ENCODE measurements at regions not wholly inside any gene's neighbourhood (a gene's known extent, or its start where the extent isn't known, plus 50 kb on each side); places are given as distances from the start of the nearest gene placed in this dataset.

- H3K4me3 ChIP-seq (ENCODE audit: low read length) = no peak overlapping the region
- no peak for TF ChIP-seq ZNF274 (IDR thresholded peaks at IDR 0.05; ENCODE audit: low read depth, low read length)
Measured at GRCh38 chr4:159503236-159504008, 400.5 kb downstream of the RAPGEF2 start.

- H3K4me3 ChIP-seq (ENCODE audit: low read length) = no peak overlapping the region
- TF ChIP-seq ZNF274 (IDR thresholded peaks at IDR 0.05; ENCODE audit: low read depth, low read length) = no peak
Measured at GRCh38 chr4:159504684-159505083, 401.8 kb downstream of the RAPGEF2 start.

DNA sequence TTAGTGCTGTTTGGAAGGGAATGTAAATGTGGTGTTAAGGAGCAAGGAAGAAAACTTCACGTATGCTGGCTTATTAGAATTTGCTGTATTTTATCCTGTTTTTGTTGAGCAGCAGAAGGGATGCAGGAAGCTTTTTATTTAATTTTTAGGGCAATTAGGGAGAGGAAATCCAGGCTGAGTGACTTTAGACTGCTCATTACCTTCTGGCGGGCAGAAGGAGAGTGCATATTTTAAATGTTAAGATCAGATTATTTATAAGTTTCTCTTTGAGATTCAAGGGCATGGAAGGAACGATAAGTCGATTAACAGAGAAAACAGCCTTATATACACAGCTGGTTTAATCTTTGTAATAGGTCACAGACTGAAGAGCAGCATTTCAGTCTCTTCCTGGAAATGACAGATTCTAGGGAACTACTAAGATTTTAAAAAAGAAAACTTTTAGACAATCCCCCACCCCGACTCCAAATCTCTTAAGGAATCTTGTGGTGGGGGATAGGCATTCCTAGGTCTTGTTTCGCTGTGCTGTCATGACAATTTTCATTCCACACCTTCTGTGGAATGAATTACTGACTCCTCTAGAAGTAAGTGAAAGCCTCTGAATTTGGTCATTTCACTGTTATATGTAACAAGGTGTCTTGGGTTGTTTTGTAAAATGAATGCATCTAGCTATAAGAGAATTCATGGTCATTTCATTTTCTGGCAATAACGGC lies 402.5 kb downstream of the RAPGEF2 start:
- H3K4me3 ChIP-seq (ENCODE audit: low read length) = no peak overlapping the region
- TF ChIP-seq ZNF274 (IDR thresholded peaks at IDR 0.05; ENCODE audit: low read depth, low read length) = no peak

GRCh38 chr4:159506801-159507517 lies 404.1 kb downstream of the RAPGEF2 start:
- no peak overlapping the region for H3K4me3 ChIP-seq (ENCODE audit: low read length)
- no peak for TF ChIP-seq ZNF274 (IDR thresholded peaks at IDR 0.05; ENCODE audit: low read depth, low read length)

DNA sequence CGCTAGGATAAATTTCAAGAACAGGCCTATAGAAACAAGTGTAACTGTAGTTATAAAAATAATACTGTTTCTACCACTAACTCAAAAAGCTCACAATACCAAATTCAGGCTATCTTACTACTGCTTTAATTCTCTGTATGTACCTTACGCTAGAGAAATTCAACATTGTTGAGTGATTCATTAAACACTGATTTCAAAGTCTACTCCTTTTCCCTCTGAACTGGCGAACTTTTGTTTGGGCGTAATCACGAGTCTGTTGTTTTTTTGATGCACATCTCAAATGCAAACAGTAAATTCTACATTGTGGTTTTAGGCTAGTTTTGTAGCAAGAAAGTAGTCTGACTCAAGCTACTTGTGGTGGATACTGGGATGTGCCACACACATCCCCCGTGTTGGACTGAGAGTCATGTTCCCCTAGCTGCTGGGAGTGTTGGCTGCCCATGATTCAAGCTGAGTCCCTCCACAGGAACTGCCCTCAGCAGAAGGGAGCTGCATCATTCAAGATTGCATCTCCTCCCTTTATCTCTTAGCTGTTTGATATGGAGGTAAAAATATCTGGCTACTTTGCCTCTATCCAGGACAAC lies 406.1 kb downstream of the RAPGEF2 start:
- no peak for TF ChIP-seq ZNF274 (IDR thresholded peaks at IDR 0.05; ENCODE audit: low read depth, low read length)
- H3K4me3 ChIP-seq (ENCODE audit: low read length) = no peak overlapping the region

- TF ChIP-seq ZNF274 (IDR thresholded peaks at IDR 0.05; ENCODE audit: low read depth, low read length) = no peak
- no peak overlapping the region for H3K4me3 ChIP-seq (ENCODE audit: low read length)
Measured at GRCh38 chr4:159512348-159512747, 409.5 kb downstream of the RAPGEF2 start.

GRCh38 chr4:159515314-159516025 lies 412.6 kb downstream of the RAPGEF2 start:
- TF ChIP-seq ZNF274 (IDR thresholded peaks at IDR 0.05; ENCODE audit: low read depth, low read length) = no peak

GRCh38 chr4:159516556-159517140 lies 413.8 kb downstream of the RAPGEF2 start:
- TF ChIP-seq ZNF274 (IDR thresholded peaks at IDR 0.05; ENCODE audit: low read depth, low read length) = no peak
- no peak overlapping the region for H3K4me3 ChIP-seq (ENCODE audit: low read length)

More at GRCh38 chr4:159515314-159516025, 412.6 kb downstream of the RAPGEF2 start:
- no peak overlapping the region for H3K4me3 ChIP-seq (ENCODE audit: low read length)

DNA sequence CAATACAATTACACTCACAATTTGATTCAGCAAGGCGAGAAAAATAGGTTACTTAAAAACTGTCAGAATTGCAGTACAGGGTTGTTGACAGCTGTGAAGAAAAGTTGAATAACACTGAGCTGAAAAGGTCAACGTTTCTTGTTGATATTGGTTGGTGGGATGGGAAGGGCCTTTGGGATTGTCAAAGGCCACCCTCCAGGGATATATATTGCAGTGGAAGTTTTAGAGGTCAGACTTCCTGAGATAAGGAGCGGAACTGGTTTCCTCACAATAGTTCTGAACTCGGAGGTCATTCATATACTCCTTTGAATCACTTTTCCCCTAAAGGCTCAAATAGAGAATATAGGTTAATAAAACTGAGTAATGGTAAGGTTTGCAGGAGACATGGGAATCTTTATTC lies 417.2 kb downstream of the RAPGEF2 start:
- no peak for TF ChIP-seq ZNF274 (IDR thresholded peaks at IDR 0.05; ENCODE audit: low read depth, low read length)
- H3K4me3 ChIP-seq (ENCODE audit: low read length) = no peak overlapping the region

DNA sequence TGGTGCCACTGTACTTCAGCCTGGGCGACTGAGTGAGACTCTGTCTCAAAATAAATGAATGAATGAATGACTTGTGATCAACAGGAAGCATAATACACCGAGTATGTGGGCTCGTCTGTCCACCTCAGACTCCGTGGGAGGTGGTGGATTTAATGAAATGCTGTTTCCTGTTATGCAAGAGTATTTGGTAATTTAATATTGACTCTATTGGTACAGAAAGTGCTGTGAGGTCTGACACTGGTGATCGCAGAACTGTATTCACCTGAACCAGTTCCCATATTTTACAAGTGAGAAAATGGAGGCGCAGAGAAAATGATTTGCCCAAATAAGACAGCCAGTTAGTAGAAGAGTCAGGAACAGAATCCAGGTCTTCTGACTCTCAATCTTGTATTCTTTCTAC lies 423.3 kb downstream of the RAPGEF2 start:
- TF ChIP-seq ZNF274 (IDR thresholded peaks at IDR 0.05; ENCODE audit: low read depth, low read length) = no peak
- no peak overlapping the region for H3K4me3 ChIP-seq (ENCODE audit: low read length)

GRCh38 chr4:159534655-159535054 lies 431.8 kb downstream of the RAPGEF2 start:
- H3K4me3 ChIP-seq (ENCODE audit: low read length) = no peak overlapping the region
- TF ChIP-seq ZNF274 (IDR thresholded peaks at IDR 0.05; ENCODE audit: low read depth, low read length) = no peak

GRCh38 chr4:159538556-159538955 lies 435.7 kb downstream of the RAPGEF2 start:
- no peak for TF ChIP-seq ZNF274 (IDR thresholded peaks at IDR 0.05; ENCODE audit: low read depth, low read length)
- H3K4me3 ChIP-seq (ENCODE audit: low read length) = no peak overlapping the region

- TF ChIP-seq ZNF274 (IDR thresholded peaks at IDR 0.05; ENCODE audit: low read depth, low read length) = no peak
- H3K4me3 ChIP-seq (ENCODE audit: low read length) = no peak overlapping the region
Measured at GRCh38 chr4:159540038-159540437, 437.2 kb downstream of the RAPGEF2 start.

All from GM08714 (cell line).